ENCODE measurements at regions not wholly inside any gene's neighbourhood (a gene's known extent, or its start where the extent isn't known, plus 50 kb on each side); places are given as distances from the start of the nearest gene placed in this dataset.

DNA sequence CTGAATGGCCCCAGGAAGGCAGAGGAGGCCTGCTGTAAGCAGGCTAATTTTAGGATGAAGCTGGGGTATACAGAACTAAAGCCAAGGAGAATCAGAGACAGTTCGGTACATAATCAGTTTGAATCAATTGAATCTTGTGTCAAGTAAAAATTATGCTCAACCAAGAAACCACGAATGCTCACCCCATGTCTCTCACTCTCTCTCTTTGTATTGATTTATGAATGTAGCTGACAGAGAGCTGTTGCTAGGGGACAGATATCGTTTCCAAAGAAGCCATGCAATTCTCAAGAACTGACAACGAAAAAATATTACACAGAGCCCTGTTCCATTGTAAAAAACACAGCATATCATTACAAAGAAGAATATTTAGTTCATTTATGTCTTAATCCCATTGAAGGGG is 151.1 kb upstream of the PKP2 start:
- TF ChIP-seq, protein P1, sequence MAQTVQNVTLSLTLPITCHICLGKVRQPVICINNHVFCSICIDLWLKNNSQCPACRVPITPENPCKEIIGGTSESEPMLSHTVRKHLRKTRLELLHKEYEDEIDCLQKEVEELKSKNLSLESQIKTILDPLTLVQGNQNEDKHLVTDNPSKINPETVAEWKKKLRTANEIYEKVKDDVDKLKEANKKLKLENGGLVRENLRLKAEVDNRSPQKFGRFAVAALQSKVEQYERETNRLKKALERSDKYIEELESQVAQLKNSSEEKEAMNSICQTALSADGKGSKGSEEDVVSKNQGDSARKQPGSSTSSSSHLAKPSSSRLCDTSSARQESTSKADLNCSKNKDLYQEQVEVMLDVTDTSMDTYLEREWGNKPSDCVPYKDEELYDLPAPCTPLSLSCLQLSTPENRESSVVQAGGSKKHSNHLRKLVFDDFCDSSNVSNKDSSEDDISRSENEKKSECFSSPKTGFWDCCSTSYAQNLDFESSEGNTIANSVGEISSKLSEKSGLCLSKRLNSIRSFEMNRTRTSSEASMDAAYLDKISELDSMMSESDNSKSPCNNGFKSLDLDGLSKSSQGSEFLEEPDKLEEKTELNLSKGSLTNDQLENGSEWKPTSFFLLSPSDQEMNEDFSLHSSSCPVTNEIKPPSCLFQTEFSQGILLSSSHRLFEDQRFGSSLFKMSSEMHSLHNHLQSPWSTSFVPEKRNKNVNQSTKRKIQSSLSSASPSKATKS (CRISPR knock-in tag; IDR thresholded peaks at IDR 0.05): no peak
- no peak for TF ChIP-seq MTF1 (CRISPR knock-in tag; IDR thresholded peaks at IDR 0.05; ENCODE audit: borderline replicate concordance)
- TF ChIP-seq RBM15 (IDR thresholded peaks at IDR 0.05; ENCODE audit: insufficient read depth, low read length): no peak
- TF ChIP-seq, protein P2, sequence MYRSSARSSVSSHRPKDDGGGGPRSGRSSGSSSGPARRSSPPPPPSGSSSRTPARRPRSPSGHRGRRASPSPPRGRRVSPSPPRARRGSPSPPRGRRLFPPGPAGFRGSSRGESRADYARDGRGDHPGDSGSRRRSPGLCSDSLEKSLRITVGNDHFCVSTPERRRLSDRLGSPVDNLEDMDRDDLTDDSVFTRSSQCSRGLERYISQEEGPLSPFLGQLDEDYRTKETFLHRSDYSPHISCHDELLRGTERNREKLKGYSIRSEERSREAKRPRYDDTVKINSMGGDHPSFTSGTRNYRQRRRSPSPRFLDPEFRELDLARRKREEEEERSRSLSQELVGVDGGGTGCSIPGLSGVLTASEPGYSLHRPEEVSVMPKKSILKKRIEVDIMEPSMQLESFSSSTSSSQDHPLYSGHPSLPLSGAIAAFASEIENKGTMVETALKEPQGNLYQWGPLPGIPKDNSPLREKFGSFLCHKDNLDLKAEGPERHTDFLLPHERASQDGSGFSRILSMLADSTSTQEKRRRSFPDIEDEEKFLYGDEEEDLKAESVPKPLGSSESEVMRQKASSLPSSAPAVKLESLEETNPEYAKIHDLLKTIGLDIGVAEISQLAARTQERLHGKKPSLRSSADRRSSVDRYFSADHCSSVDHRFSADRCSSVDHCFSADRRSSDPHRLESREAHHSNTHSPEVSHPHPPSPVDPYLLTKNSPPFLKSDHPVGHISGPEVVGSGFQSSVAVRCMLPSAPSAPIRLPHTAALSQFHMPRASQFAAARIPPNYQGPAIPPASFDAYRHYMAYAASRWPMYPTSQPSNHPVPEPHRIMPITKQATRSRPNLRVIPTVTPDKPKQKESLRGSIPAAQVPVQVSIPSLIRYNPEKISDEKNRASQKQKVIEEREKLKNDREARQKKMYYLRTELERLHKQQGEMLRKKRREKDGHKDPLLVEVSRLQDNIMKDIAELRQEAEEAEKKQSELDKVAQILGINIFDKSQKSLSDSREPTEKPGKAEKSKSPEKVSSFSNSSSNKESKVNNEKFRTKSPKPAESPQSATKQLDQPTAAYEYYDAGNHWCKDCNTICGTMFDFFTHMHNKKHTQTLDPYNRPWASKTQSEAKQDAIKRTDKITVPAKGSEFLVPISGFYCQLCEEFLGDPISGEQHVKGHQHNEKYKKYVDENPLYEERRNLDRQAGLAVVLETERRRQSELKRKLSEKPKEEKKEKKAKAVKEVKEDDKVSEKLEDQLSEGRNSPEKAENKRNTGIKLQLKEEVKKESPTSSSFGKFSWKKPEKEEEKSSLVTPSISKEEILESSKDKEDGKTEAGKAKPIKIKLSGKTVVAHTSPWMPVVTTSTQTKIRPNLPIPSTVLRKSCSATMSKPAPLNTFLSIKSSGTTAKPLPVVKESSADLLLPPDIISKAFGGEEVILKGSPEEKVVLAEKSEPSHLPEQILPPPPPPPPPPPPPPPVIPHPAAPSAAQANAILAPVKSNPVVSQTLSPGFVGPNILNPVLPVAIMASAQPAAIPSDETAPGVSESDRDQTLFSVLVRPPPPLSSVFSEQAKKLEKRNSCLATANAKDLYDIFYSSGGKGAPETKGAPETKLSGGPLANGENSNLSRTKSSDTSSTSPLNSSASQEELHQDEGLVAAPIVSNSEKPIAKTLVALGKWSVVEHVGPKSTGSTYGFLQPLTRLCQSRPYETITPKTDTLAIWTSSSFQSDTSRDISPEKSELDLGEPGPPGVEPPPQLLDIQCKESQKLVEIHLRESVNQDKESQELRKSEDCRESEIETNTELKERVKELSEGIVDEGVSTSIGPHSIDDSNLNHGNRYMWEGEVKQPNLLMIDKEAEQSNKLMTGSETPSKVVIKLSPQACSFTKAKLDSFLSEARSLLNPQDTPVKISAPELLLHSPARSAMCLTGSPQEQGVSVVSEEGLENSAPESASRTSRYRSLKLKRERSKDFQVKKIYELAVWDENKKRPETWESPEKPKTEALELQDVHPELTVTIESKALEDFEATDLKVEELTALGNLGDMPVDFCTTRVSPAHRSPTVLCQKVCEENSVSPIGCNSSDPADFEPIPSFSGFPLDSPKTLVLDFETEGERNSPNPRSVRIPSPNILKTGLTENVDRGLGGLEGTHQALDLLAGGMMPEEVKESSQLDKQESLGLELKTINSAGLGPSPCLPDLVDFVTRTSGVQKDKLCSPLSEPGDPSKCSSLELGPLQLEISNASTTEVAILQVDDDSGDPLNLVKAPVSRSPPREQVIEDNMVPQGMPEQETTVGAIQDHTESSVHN (IDR thresholded peaks at IDR 0.05; ENCODE audit: borderline replicate concordance in 1 of 2, low read depth in 1 of 2): no peak
- TF ChIP-seq ZNF311 (CRISPR knock-in tag; IDR thresholded peaks at IDR 0.05): no peak
- no peak for TF ChIP-seq NR2C2 (CRISPR knock-in tag; IDR thresholded peaks at IDR 0.05)
- TF ChIP-seq NR2C2 (tag; IDR thresholded peaks at IDR 0.05): no peak
- TF ChIP-seq, protein P3, sequence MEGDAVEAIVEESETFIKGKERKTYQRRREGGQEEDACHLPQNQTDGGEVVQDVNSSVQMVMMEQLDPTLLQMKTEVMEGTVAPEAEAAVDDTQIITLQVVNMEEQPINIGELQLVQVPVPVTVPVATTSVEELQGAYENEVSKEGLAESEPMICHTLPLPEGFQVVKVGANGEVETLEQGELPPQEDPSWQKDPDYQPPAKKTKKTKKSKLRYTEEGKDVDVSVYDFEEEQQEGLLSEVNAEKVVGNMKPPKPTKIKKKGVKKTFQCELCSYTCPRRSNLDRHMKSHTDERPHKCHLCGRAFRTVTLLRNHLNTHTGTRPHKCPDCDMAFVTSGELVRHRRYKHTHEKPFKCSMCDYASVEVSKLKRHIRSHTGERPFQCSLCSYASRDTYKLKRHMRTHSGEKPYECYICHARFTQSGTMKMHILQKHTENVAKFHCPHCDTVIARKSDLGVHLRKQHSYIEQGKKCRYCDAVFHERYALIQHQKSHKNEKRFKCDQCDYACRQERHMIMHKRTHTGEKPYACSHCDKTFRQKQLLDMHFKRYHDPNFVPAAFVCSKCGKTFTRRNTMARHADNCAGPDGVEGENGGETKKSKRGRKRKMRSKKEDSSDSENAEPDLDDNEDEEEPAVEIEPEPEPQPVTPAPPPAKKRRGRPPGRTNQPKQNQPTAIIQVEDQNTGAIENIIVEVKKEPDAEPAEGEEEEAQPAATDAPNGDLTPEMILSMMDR (IDR thresholded peaks at IDR 0.05 in 2 of 3, conservative IDR thresholded peaks at IDR 0.05 in 1 of 3; ENCODE audit: insufficient read depth in 2 of 3, low read depth in 1 of 3, low read length in 3 of 3): no peak
- TF ChIP-seq FOXA1 (IDR thresholded peaks at IDR 0.05; ENCODE audit: borderline replicate concordance): no peak
- TF ChIP-seq, protein P4, sequence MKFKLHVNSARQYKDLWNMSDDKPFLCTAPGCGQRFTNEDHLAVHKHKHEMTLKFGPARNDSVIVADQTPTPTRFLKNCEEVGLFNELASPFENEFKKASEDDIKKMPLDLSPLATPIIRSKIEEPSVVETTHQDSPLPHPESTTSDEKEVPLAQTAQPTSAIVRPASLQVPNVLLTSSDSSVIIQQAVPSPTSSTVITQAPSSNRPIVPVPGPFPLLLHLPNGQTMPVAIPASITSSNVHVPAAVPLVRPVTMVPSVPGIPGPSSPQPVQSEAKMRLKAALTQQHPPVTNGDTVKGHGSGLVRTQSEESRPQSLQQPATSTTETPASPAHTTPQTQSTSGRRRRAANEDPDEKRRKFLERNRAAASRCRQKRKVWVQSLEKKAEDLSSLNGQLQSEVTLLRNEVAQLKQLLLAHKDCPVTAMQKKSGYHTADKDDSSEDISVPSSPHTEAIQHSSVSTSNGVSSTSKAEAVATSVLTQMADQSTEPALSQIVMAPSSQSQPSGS (CRISPR knock-in tag; IDR thresholded peaks at IDR 0.05): no peak
- no peak for TF ChIP-seq POLR2G (IDR thresholded peaks at IDR 0.05; ENCODE audit: low read depth, low read length)

Data from K562 (cell line).